Ovary (tissue), 7 donors: ENCODE measurements at regions not wholly inside any gene's neighbourhood (a gene's known extent, or its start where the extent isn't known, plus 50 kb on each side); places are given as distances from the start of the nearest gene placed in this dataset.

Experiments
- DNase-seq, 5 donors: peaks; one replicate each; pipeline ENCODE4 v3.0.0-alpha.2; 2019 to 2020
- H3K27ac ChIP-seq, 2 donors: fragments of 200-600 bp; one replicate each; pipeline versions ENCODE4 v1.5.1 to v1.8.0; 2019 to 2022
- H3K27me3 ChIP-seq: fragments of 200-600 bp; one replicate; pipeline ENCODE4 v1.8.0; 2022
- H3K36me3 ChIP-seq: fragments of 200-600 bp; sonication (generic); one replicate; pipeline ENCODE4 v1.5.1; 2019
- H3K4me1 ChIP-seq: one replicate; pipeline ENCODE4 v1.8.1; 2013; ENCODE audit warnings: mild to moderate bottlenecking, moderate library complexity; ENCODE audit not compliant: insufficient read depth
- H3K4me3 ChIP-seq: fragments of 200-600 bp; sonication (generic); one replicate; pipeline ENCODE4 v1.5.1; 2017
- H3K9me3 ChIP-seq, 2 donors: fragments of 200-600 bp in 1 of 2; sonication (generic) in 1 of 2; one replicate each; pipeline versions ENCODE4 v1.5.1 to v1.8.1; 2013 to 2019; ENCODE audit warnings: mild to moderate bottlenecking in 1 of 2, moderate library complexity in 1 of 2
- CTCF ChIP-seq, 3 donors: fragments of 450-650 bp in 2 of 3; fragments of 200-600 bp in 1 of 3; IDR thresholded peaks; one replicate each; pipeline versions ENCODE4 v1.5.1 to v1.8.0; 2016 to 2022; ENCODE audit warnings: antibody characterized with exemption in 3 of 3, mild to moderate bottlenecking in 1 of 3
- EP300 ChIP-seq: sonication (generic); formaldehyde crosslinking; IDR thresholded peaks from one replicate; pipeline ENCODE4 v1.6.1; 2017; ENCODE audit warnings: antibody characterized with exemption
- POLR2A ChIP-seq: fragments of 450-650 bp; IDR thresholded peaks from one replicate; pipeline ENCODE4 v1.6.1; 2017; ENCODE audit warnings: antibody characterized with exemption, mild to moderate bottlenecking, moderate library complexity
- WGBS, 3 donors: extraction: QIAGEN DNeasy Blood & Tissue Kit in 1 of 3; methylation state at CpG; one replicate each; pipeline versions ENCODE4 v1.1.5 to v1.1.7; 2013 to 2017; 5-methylcytosine and 5-hydroxymethylcytosine counted together
- intact Hi-C, 4 donors: fragments of 100-400 bp; cut with DNase I; formaldehyde crosslinking; loops; one replicate each; pipeline versions ENCODE4 v1.11.0 to v1.15.1; 2022 to 2023
- donor health status: DM: no; HTN: no; CAD: no; lungs with moderate emphysema.
- donor health status: DM: no; HTN: no; CAD: no.
- donor health status: Bipolar disorder and iron deficiency.
- donor health status: DM: no; HTN: no; CAD: no.
- donor health status: DM: yes; HTN: yes; CAD: no.

GRCh38 chr1:34625521-34626015, 129.3 kb upstream of the GJB5 start:
- intact Hi-C loops: no loop called here
- no peaks in the 10 kb centered on the region for H3K27me3 ChIP-seq
- H3K9me3 ChIP-seq: no peaks in the 10 kb centered on the region
- H3K27ac ChIP-seq: no peak overlapping the region
- no peak for DNase-seq
- H3K36me3 ChIP-seq: no peaks in the 10 kb centered on the region
- H3K4me3 ChIP-seq: no peak overlapping the region
- H3K4me1 ChIP-seq: no peaks in the 10 kb centered on the region
- TF ChIP-seq EP300 (no peak), POLR2A (no peak), CTCF (IDR thresholded peaks at IDR 0.05) (no peak)
- WGBS, 3 donors: 62 to 74% (median 64%) methylated on average over 6 of the region's 6 CpGs

DNA sequence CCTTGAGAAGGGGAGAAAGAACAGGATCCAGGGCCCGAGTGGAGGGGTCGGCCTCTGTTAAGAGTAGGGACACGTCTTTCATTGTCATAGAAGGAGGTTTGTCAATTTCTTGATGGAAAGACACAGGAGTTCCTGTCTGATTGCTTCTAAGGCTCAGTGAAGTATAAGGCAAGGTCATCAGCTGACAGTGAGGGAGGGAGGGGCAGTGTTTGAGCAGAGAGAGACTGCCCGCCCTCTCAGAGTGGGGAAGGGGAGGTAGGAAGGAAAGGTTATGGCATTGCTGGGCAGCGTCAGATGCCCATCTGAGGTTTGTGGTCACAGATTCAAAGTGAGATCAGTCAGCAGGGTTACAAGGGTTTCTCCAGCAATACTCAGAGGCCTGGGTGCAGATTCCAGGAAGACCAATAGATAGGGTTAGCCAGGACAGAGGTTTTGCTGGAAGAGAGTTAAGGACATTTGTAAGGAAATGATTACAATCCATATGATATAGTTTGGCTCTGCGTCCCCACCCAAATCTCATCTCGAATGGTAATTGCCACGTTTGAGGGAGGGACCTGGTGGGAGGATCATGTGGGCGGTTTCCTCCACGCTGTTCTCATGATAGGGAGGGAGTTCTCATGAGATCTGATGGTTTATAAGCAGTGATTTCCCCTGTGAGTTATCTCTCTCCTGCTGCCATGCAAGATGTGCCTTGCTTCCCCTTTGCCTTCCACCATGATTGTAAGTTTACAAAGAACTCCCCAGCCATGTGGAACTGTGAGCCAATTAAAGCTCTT, 127.2 kb upstream of the GJB5 start:
- Histone ChIP-seq H3K9me3 (no peaks in the 10 kb centered on the region), H3K27me3 (no peaks in the 10 kb centered on the region), H3K27ac (no peak overlapping the region), H3K36me3 (no peaks in the 10 kb centered on the region), H3K4me1 (no peaks in the 10 kb centered on the region), H3K4me3 (no peak overlapping the region)
- intact Hi-C loops: no loop called here
- DNase-seq: no peak
- TF ChIP-seq EP300 (no peak), CTCF (IDR thresholded peaks at IDR 0.05) (no peak), POLR2A (no peak)
- WGBS, 3 donors: 52 to 66% (median 59%) methylated on average over 10 of the region's 10 CpGs

DNA sequence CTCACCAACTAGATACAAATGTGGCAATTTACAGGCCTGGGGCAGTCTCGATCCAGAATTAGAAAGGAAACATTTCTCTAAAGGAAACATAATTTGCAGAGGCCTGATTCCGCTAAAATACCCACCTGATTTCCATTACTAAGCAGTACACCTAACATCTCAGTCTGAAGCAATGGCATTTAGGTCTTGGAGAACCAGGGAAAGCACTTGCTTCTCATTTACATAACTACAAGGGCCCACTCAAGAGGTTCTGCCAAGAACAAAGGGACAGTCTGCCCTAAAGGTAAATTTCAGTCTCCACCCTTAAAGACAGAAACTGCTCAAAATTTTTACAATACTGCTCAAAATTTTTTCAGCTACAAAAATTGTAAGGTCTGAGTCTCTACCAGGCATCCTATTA, 123.7 kb upstream of the GJB5 start:
- no peak for TF ChIP-seq CTCF (IDR thresholded peaks at IDR 0.05)
- TF ChIP-seq POLR2A: no peak
- no peak for TF ChIP-seq EP300
- no peak overlapping the region for H3K27ac ChIP-seq

DNA sequence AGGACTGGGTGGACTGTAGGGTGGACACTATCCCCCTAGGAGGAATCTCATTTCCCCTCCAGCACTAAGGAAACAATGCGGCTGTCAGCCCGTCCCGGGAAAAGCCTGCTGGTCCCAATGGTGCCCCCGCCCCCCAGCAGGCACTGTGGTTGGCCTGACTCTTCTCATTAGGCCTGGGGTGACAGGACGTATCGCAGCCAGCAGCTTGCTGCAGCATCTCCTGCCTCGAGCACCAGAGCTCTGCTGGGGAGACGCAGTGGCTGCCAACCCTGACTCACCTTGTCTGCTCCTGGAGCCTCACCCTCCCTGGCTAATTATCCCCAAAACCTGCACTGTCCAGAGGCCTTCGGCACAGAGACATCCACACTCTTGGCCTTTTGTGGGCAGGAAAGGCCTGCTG, 115.1 kb upstream of the GJB5 start:
- intact Hi-C loops: no loop called here
- Histone ChIP-seq H3K36me3 (no peaks in the 10 kb centered on the region), H3K27ac (no peak overlapping the region), H3K9me3 (no peaks in the 10 kb centered on the region), H3K4me3 (no peak overlapping the region), H3K27me3 (no peaks in the 10 kb centered on the region), H3K4me1 (no peaks in the 10 kb centered on the region)
- DNase-seq: no peak
- TF ChIP-seq EP300 (no peak), POLR2A (no peak), CTCF (IDR thresholded peaks at IDR 0.05) (no peak)
- 69 to 79% (median 72%) methylated on average over 8 to 9 of the region's 9 CpGs for WGBS, 3 donors

More for the DNA sequence above, 123.7 kb upstream of the GJB5 start:
- H3K4me3 ChIP-seq: no peak overlapping the region
- intact Hi-C loops: no loop called here
- H3K9me3 ChIP-seq: no peaks in the 10 kb centered on the region
- no peaks in the 10 kb centered on the region for H3K4me1 ChIP-seq
- no peaks in the 10 kb centered on the region for H3K27me3 ChIP-seq
- DNase-seq: no peak
- H3K36me3 ChIP-seq: no peaks in the 10 kb centered on the region
- WGBS, 3 donors: 85 to 90% (median 90%) methylated on average over 2 of the region's 2 CpGs
